ENCODE measurements at regions not wholly inside any gene's neighbourhood (a gene's known extent, or its start where the extent isn't known, plus 50 kb on each side); places are given as distances from the start of the nearest gene placed in this dataset.

DNA sequence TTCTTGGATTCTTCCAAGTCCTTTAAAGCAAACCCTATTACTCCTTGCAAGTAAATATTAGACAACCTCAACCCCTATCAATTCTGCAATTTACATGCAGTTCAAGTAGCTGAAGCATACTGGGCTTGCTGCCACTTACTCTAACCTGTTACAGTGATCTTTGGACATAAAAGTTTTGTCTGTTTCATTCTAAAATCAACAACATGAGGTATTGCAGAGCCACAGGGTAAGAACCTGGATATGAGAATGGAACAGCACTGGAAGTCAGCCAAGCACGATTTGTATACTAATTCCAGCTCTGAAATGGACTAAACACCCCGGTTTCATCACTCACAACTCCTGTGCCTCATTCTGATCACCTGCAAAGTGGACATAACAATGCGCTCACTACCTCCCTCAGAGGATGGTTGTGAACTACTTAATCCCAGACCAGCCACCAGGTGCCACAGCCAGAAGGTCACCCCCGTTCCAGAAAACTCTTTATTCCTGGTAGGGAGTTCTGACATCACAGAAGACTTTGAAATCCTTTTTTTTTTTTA lies 270.0 kb downstream of the ADGB start:
- TF ChIP-seq, protein P1, sequence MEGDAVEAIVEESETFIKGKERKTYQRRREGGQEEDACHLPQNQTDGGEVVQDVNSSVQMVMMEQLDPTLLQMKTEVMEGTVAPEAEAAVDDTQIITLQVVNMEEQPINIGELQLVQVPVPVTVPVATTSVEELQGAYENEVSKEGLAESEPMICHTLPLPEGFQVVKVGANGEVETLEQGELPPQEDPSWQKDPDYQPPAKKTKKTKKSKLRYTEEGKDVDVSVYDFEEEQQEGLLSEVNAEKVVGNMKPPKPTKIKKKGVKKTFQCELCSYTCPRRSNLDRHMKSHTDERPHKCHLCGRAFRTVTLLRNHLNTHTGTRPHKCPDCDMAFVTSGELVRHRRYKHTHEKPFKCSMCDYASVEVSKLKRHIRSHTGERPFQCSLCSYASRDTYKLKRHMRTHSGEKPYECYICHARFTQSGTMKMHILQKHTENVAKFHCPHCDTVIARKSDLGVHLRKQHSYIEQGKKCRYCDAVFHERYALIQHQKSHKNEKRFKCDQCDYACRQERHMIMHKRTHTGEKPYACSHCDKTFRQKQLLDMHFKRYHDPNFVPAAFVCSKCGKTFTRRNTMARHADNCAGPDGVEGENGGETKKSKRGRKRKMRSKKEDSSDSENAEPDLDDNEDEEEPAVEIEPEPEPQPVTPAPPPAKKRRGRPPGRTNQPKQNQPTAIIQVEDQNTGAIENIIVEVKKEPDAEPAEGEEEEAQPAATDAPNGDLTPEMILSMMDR (IDR thresholded peaks at IDR 0.05; ENCODE audit: insufficient read depth, low read depth, low read length): no peak
- TF ChIP-seq EZH2 (IDR thresholded peaks at IDR 0.05; ENCODE audit: insufficient read depth, low read length): no peak
